Stimulated activated CD8-positive, alpha-beta memory T cell treated with anti-CD3 and anti-CD28 coated beads, Interleukin-15, amount 100 ng/mL, for 48 hours (primary cell): ENCODE measurements at regions not wholly inside any gene's neighbourhood (a gene's known extent, or its start where the extent isn't known, plus 50 kb on each side); places are given as distances from the start of the nearest gene placed in this dataset.
"Not testable (repeated sequence)": the region's sequence is repeated elsewhere in the genome, so short reads cannot be mapped to it uniquely, and the experiment has no call there.

Source experiments
- DNase-seq, 2 donors: peaks; one replicate each; pipeline ENCODE4 v3.0.0-alpha.2; 2020; ENCODE audit warnings: low read depth in 2 of 2

DNA sequence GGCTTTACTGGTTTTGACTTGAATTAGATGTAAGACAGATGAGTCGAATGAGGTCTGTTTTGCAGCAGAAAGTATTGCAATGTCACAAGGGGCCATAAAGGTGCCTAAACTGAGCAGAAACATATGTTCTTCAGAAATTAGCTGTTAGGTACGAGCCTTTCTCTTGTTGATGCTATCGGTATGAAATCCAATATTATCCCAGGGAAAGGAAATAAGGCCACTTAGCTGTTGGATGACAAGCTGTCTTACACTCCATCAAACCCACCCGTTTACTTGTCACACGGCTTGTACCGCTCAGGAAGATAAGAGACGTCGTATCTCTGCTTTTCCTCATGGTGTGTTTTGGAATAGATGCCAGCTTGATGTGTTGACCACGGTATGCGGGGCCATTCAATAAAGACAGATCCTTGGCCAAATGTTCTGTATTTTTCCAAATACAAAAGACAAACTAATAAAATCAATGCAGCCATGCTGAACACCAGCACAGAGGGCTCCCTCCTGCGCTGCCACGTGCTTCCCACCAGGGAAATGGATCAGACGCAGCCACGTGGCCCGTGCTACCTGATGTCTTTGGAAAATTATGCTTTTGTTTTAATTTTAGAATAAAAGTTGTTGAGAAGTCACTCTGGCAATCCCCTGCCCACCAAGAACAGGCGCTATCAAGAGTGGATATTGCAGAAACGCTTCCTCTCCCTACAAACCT lies 255.9 kb upstream of the SULF2 start:
- DNase-seq: no peak

- DNase-seq: no peak
Observed at GRCh38 chr20:48040491-48040890, 255.2 kb upstream of the SULF2 start.

- no peak for DNase-seq
Observed at GRCh38 chr20:48040051-48040450, 254.8 kb upstream of the SULF2 start.

GRCh38 chr20:48039514-48039913 lies 254.2 kb upstream of the SULF2 start:
- no peak for DNase-seq

DNA sequence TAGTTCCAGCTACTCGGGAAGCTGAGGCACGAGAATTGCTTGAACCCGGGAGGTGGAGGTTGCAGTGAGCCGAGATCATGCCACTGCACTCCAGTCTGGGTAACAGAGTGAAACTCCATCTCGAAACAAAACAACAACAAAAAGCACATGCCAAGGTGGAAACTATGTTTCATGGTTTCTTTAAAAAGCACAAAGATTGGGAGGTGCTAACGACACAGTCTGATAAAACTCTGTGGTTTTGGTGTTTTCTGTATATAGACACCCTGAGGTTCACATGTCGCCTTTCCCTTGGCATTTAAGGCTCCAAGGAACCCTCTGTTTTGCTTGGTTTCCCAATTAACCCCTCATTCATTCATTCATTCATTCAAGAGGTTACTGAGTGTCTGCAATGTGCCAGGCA lies 253.4 kb upstream of the SULF2 start:
- DNase-seq: no peak

- not testable (repeated sequence) for DNase-seq
Observed at GRCh38 chr20:48037798-48038197, 252.5 kb upstream of the SULF2 start.

GRCh38 chr20:48035961-48036731 lies 250.9 kb upstream of the SULF2 start:
- no peak for DNase-seq

DNA sequence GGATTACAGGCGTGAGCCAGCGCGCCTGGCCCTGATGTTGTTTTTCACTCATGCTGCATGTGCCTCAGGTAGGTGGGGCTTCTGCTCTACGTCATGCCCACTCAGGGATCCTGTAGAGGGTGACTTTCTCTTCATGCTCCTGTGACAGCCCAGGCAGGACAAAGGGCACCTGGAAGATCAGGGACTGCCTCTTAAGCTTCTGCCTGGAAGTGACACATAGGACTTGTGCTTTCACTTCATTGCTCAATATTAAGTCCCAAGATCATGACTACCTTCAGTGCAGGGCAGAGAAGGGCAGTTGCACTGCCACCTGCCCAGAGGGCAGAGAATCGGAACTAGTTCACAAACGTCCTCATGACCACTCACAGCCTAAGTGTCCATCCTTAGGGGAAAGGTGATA lies 249.5 kb upstream of the SULF2 start:
- DNase-seq: no peak

GRCh38 chr20:48033005-48033404 lies 247.7 kb upstream of the SULF2 start:
- DNase-seq: not testable (repeated sequence)

DNA sequence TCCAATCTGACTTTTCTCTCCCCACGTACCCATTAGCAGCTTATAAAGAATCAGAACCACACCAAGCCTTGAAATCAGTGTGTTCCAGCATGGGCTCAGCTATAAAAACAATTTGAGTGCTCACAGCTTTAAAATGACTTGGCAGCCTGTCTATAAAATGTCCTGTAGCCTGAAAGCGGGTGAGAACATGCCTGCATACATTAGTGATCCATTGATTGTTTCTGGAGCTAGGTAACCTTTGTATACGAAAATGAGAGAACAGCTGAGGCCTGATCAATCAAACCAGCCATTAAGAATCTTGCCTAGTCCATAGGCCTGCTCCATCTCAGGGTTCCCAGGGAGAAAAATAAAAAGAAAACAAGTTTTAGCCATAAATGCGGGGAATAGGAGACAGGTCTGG lies 245.8 kb upstream of the SULF2 start:
- no peak for DNase-seq

DNA sequence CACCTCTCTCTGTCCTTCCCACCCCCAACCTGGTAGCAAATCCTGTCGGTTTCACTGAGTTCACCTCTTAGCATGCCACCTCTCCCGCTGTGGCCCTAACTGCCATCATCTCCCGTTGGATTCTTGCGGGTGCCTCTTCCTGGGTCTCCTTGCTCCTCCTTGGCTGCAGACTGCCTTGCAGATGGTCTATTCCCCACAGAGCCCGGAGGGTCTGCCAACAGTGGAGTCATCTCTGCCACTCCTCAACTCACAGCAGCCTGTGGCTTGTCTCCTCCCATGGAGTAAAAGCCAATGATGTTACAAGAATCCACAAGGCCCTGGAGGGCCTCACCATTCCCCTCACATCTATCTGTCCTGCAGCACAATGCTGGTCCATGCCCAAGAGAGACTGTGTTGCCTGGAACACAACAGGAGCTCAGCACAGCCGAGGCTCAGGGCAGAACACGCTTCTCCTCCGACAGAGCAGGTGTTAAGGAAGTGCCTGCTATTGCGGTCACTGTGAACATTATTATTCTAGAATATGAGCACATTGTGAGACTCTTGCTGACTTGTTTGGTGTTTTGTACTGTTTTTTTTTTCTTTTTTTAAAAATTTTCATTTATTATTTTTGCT lies 241.8 kb upstream of the SULF2 start:
- no peak for DNase-seq

DNA sequence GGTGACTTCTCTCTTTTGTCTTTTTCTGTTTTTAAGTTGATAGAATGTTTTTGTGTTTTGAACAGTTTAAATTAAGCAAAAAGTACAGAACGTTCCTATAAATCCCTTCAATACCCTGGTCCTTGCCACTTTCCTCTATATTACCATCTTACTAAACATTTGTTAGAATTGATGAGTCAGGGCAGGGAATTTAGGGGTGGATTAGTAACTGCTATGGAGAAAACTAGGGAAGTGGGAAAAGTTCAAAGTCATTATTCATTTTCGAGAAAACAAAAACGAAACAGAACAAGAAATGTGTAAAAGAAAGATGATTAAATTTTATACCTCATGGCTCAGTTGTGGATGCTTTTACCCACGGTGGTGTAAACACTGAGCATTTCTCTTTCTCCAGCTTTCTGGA lies 240.4 kb upstream of the SULF2 start:
- DNase-seq: no peak

DNA sequence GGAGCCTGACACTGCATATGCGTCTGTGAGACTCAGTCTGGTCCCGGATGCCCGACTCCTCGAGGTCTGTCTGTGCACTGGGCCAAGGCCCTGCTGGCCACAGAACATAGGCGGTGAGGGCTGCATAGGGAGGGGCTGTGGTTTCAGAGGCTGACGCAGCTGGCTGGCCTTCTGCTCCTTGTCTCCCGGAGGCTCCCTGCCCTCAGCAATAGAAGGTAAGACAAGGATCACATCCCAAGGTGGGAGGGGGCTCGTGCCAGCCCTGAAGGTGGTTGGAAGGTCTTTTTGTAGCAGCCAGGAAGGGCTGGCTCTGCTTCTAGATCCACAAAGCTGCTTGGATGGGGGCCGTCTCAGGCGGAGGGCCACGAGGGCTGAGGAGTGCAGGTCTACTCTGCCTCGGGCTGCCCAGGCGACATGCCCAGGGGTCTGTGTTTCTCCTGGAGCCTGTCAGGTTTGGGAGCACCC lies 239.8 kb upstream of the SULF2 start:
- no peak for DNase-seq

DNA sequence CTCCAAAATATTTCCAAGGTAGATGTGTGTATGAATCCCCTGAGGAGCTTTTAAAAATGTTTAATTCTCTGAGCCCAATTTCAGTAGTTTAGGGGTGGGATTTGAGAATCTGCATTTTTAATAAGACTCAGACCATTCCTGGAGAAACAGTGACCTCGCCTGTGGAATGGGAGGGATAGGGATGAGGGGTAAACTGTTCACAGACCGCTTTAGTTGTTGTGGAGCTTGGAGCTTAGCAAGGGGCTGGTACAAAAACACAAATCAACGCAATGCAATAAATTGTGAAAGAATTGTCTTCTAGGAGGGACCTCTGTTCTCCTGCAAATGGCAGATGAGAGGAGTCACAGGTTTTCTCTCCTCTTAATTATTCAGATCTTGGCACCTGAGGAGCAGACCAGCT lies 239.3 kb upstream of the SULF2 start:
- DNase-seq: no peak

DNA sequence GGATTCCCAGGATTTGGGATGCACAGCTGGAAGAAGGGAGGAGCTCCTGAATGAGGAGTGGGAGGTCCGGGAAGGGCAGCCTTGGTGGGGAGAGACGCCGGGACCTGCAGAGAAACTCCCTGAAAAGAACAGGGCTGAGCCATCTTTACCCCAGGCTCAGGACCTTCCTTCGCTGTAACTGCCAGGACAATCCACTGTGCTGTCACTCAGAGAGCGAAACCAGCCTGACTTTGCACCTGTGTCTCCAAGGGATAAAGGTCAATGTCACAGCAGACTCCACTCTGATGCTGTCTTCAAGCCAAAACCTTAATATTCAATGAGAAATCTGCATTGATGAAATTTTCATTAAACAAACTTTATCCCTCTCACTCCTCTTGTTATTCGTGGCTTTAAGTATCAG lies 235.4 kb upstream of the SULF2 start:
- not testable (repeated sequence) for DNase-seq

DNA sequence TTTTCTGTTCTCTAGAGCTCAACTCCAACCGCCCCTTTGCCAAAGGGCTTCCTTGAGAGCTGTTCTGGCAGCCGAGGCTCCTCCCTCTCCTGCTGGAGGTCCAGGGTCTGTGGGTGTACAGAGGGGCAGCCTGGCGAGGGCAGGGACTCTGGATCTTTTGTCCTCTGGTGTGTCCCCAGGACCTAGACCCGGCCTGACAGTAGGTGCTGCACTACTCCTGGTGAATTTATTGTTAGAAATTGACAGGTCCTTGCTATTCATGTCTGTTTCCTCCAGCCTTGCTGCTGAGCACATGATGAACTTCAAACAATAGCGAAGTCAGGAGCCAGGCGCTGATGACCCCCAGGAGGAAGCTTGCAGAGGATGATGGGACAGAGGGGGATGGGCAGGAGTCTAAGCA lies 234.7 kb upstream of the SULF2 start:
- DNase-seq: no peak

GRCh38 chr20:48019496-48019895 lies 234.2 kb upstream of the SULF2 start:
- no peak for DNase-seq

GRCh38 chr20:48018851-48019250 lies 233.6 kb upstream of the SULF2 start:
- DNase-seq: not testable (repeated sequence)

DNA sequence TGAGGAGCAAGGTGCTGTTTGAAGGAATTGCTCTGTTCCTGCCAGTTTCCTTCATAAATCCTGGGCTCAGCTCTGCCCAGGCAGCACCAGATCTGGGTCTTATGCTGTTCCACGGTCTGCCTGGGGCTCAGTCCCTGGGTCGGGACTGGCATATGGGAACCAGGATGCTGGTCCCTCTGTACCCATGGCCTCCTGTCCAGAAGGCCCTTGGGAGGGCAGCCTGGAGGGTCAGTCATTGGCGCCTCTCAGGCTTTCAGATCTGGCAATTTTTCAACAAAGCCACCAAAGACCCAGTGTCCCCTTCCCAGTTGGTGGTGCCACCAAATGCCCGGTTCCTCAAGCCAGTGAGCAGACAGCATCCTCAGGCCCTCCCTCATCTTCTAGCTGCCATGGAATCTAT lies 232.7 kb upstream of the SULF2 start:
- DNase-seq: no peak

DNA sequence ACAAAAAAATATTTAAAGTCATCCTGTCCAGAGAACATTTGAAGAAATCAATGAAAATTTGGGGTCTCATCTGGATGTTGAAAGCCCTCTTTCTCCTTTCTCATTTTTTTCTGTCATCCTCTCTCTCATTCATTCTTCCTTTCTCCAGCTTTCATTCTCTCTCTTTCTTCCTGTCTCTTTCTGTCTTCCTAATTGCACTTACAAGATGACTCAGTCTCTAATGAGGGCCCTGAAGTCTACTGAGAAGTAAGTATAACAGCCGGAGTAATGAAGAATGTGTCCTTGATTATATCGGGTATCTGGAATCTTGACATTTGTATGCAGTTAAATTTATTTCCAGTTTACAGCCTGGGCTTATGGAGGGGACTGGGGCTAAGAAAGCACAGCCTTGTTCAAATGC lies 232.2 kb upstream of the SULF2 start:
- no peak for DNase-seq

DNA sequence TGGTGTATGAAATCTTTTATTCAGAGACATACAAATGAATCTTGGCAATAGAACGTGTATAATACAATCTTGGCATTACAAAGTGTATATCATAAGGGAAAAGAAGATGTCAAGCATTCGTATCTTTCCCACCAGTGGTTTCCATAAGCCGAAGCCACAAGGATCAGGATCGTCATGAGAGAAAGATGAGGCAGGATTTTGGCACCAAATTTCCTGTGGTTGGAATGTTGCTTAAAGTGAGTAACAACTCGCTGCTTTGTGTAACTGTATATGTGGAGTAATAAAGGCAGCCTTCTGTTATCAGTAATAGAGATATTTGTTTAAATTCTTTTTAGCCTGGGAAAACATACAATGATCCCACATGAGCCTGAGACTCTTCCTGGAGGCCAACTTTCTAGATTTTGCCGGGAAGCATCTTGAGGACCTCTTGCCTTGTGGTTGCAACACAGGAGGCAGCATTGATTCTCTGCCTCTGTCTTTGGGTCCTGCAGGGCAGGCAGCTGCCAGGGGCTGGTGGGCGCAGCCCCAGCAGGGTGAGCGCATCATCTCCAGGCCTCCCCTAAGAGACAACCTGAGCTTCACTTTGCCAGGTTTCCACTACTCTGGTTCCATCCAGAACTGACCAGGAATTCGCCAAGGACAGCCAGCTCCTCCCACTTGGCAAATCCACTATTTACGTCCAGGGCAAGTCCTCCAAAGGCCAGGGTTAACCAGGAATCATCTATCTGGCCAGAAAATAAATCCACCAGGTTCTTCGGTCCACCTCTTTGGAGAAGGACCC lies 230.9 kb upstream of the SULF2 start:
- no peak for DNase-seq
